Activated CD8-positive, alpha-beta T cell treated with anti-CD3 and anti-CD28 coated beads for 36 hours (primary cell): ENCODE measurements at regions not wholly inside any gene's neighbourhood (a gene's known extent, or its start where the extent isn't known, plus 50 kb on each side); places are given as distances from the start of the nearest gene placed in this dataset.

Source experiments
- ATAC-seq: fragments of 200-7000 bp; cut with Tn5 transposase; one replicate; pipeline ENCODE4 v1.10.0; 2021; ENCODE audit warnings: mild to moderate bottlenecking, moderate library complexity
- CTCF ChIA-PET: fragments of 350-600 bp; sonication (Branson Sonifier 250); formaldehyde crosslinking; loops from one replicate; lab custom pipeline; 2021; ENCODE audit warnings: antibody characterized with exemption; lab: Charles Lee
- POLR2A ChIA-PET: fragments of 350-600 bp; sonication (Branson Sonifier 250); formaldehyde crosslinking; loops from one replicate; lab custom pipeline; 2021; ENCODE audit warnings: antibody characterized with exemption; lab: Charles Lee
- DNase-seq: peaks from one replicate; pipeline ENCODE4 v3.0.0-alpha.2; 2020
- H3K27ac Mint-ChIP-seq: one replicate; pipeline ENCODE4 v1.8.0; 2021; ENCODE audit warnings: mild to moderate bottlenecking, mixed read lengths
- H3K27me3 Mint-ChIP-seq: one replicate; pipeline ENCODE4 v1.8.0; 2021; ENCODE audit warnings: mixed read lengths
- H3K36me3 Mint-ChIP-seq: one replicate; pipeline ENCODE4 v1.8.0; 2021; ENCODE audit warnings: low read depth, mixed read lengths
- H3K4me1 Mint-ChIP-seq: one replicate; pipeline ENCODE4 v1.8.0; 2021; ENCODE audit warnings: low read depth, mixed read lengths
- H3K4me3 Mint-ChIP-seq: one replicate; pipeline ENCODE4 v1.8.0; 2021; ENCODE audit warnings: mild to moderate bottlenecking, moderate library complexity, mixed read lengths
- H3K9me3 Mint-ChIP-seq: one replicate; pipeline ENCODE4 v1.8.0; 2021; ENCODE audit warnings: mixed read lengths
- CTCF ChIP-seq: fragments of 200-600 bp; IDR thresholded peaks from one replicate; pipeline ENCODE4 v1.8.0; 2022; ENCODE audit warnings: antibody characterized with exemption, mild to moderate bottlenecking
- intact Hi-C: fragments of 100-400 bp; cut with micrococcal nuclease; formaldehyde crosslinking; loops from one replicate; pipeline ENCODE4 v1.10.0; 2022

- no peak overlapping the region for H3K27ac Mint-ChIP-seq
- peaks cover 19% of the 10 kb centered on the region for H3K4me1 Mint-ChIP-seq
- ChIA-PET CTCF (interaction anchor here (1.0 to 1.6 kb wide), 2 partner anchors 26 to 38 kb away, joined by 3 to 5 read pairs; no protein-coding TSS in a partner anchor), POLR2A (no interaction called here)
- no peak for TF ChIP-seq CTCF
- no peaks in the 10 kb centered on the region for H3K36me3 Mint-ChIP-seq
- H3K27me3 Mint-ChIP-seq = peaks cover 3% of the 10 kb centered on the region
- no peak for ATAC-seq
- DNase-seq = no peak
- intact Hi-C loops = no loop called here
- no peak overlapping the region for H3K4me3 Mint-ChIP-seq
- H3K9me3 Mint-ChIP-seq = no peaks in the 10 kb centered on the region
Measured at GRCh38 chr2:9773903-9774239, 69.4 kb upstream of the TAF1B start.

- no peak overlapping the region for H3K4me3 Mint-ChIP-seq
- POLR2A ChIA-PET = no interaction called here
- ATAC-seq = no peak
- no peaks in the 10 kb centered on the region for H3K36me3 Mint-ChIP-seq
- CTCF ChIA-PET = interaction anchor here (1.6 kb wide), 1 partner anchor 25 kb away, joined by 5 read pairs; no protein-coding TSS in a partner anchor
- H3K9me3 Mint-ChIP-seq = no peaks in the 10 kb centered on the region
- H3K27me3 Mint-ChIP-seq = peaks cover 2% of the 10 kb centered on the region
- TF ChIP-seq CTCF = no peak
- intact Hi-C loops = no loop called here
- no peak for DNase-seq
- no peak overlapping the region for H3K27ac Mint-ChIP-seq
- peaks cover 19% of the 10 kb centered on the region for H3K4me1 Mint-ChIP-seq
Measured at GRCh38 chr2:9774266-9774665, 69.0 kb upstream of the TAF1B start.

- intact Hi-C loops = no loop called here
- ChIA-PET CTCF (interaction anchor here (1.6 kb wide), 1 partner anchor 24 kb away, joined by 5 read pairs; no protein-coding TSS in a partner anchor), POLR2A (no interaction called here)
- Mint-ChIP-seq H3K9me3 (no peaks in the 10 kb centered on the region), H3K36me3 (no peaks in the 10 kb centered on the region), H3K4me3 (no peak overlapping the region), H3K4me1 (peaks cover 19% of the 10 kb centered on the region), H3K27me3 (no peaks in the 10 kb centered on the region), H3K27ac (no peak overlapping the region)
- no peak for TF ChIP-seq CTCF
- DNase-seq (no peak), ATAC-seq (no peak)
Measured at GRCh38 chr2:9775351-9775750, 67.9 kb upstream of the TAF1B start.

GRCh38 chr2:9775999-9776712 lies 67.1 kb upstream of the TAF1B start:
- DNase-seq (no peak), ATAC-seq (no peak)
- intact Hi-C loops = no loop called here
- Mint-ChIP-seq H3K4me1 (peaks cover 21% of the 10 kb centered on the region), H3K36me3 (no peaks in the 10 kb centered on the region), H3K27me3 (no peaks in the 10 kb centered on the region), H3K27ac (no peak overlapping the region), H3K4me3 (no peak overlapping the region), H3K9me3 (no peaks in the 10 kb centered on the region)
- CTCF ChIA-PET = no interaction called here
- no peak for TF ChIP-seq CTCF
- POLR2A ChIA-PET = no interaction called here

GRCh38 chr2:9777081-9777480 lies 66.2 kb upstream of the TAF1B start:
- no peak for TF ChIP-seq CTCF
- DNase-seq (no peak), ATAC-seq (no peak)
- no peak overlapping the region for H3K27ac Mint-ChIP-seq
- H3K27me3 Mint-ChIP-seq = no peaks in the 10 kb centered on the region
- no peaks in the 10 kb centered on the region for H3K9me3 Mint-ChIP-seq
- H3K36me3 Mint-ChIP-seq = no peaks in the 10 kb centered on the region
- peaks cover 25% of the 10 kb centered on the region for H3K4me1 Mint-ChIP-seq
- intact Hi-C loops = no loop called here
- H3K4me3 Mint-ChIP-seq = no peak overlapping the region
- ChIA-PET CTCF (interaction anchor here (1.4 to 2.0 kb wide), 3 partner anchors 22 to 208 kb away, joined by 3 to 10 read pairs (median 4); no protein-coding TSS in a partner anchor), POLR2A (no interaction called here)
